ENCODE measurements at regions not wholly inside any gene's neighbourhood (a gene's known extent, or its start where the extent isn't known, plus 50 kb on each side); places are given as distances from the start of the nearest gene placed in this dataset.

- TF ChIP-seq CTCF (conservative IDR thresholded peaks at IDR 0.05) (no peak), ZFX (IDR thresholded peaks at IDR 0.05) (no peak)
Observed at GRCh38 chr3:110006913-110007312, 669.6 kb upstream of the DPPA4 start.
